RWPE2 (cell line): ENCODE measurements at regions not wholly inside any gene's neighbourhood (a gene's known extent, or its start where the extent isn't known, plus 50 kb on each side); places are given as distances from the start of the nearest gene placed in this dataset.
"Not testable (repeated sequence)": the region's sequence is repeated elsewhere in the genome, so short reads cannot be mapped to it uniquely, and the experiment has no call there.

Experiments used
- ATAC-seq: fragments of 200-7000 bp; cut with Tn5 transposase; 3 replicates; pipeline ENCODE4 v1.9.1; 2021; ENCODE audit warnings: low read depth
- DNase-seq: peaks from one replicate; pipeline ENCODE4 v3.0.0-alpha.2; 2020; ENCODE audit warnings: low spot score
- H3K27ac ChIP-seq: fragments of 450-650 bp; 2 replicates; pipeline ENCODE4 v1.5.1; 2017; ENCODE audit warnings: mild to moderate bottlenecking; ENCODE audit not compliant: poor library complexity, severe bottlenecking
- H3K27me3 ChIP-seq: fragments of 250-450 bp; sonication (Bioruptor Pico); 2 replicates; pipeline ENCODE4 v1.5.1; 2021; ENCODE audit warnings: mild to moderate bottlenecking, moderate library complexity; ENCODE audit not compliant: insufficient read depth, poor library complexity, severe bottlenecking
- H3K36me3 ChIP-seq: fragments of 250-450 bp; sonication (Bioruptor Pico); 2 replicates; pipeline ENCODE4 v1.5.1; 2020; ENCODE audit warnings: low read depth, mild to moderate bottlenecking, moderate library complexity
- H3K4me1 ChIP-seq: fragments of 250-450 bp; sonication (Bioruptor Pico); 2 replicates; pipeline ENCODE4 v1.5.1; 2021; ENCODE audit warnings: mild to moderate bottlenecking, moderate library complexity; ENCODE audit not compliant: insufficient read depth, poor library complexity, severe bottlenecking
- H3K4me3 ChIP-seq: fragments of 250-450 bp; sonication (Bioruptor Pico); 2 replicates; pipeline ENCODE4 v1.5.1; 2021; ENCODE audit warnings: mild to moderate bottlenecking, moderate library complexity; ENCODE audit not compliant: severe bottlenecking
- H3K9me3 ChIP-seq: fragments of 250-450 bp; sonication (Bioruptor Pico); 2 replicates; pipeline ENCODE4 v1.5.1; 2021; ENCODE audit warnings: mild to moderate bottlenecking, moderate library complexity; ENCODE audit not compliant: severe bottlenecking
- TF ChIP-seq, protein P1 (sequence below): fragments of 450-650 bp; IDR thresholded peaks from one replicate; pipeline ENCODE4 v1.5.1; 2017; ENCODE audit warnings: mild to moderate bottlenecking, moderate library complexity; ENCODE audit not compliant: poor library complexity, severe bottlenecking

DNA sequence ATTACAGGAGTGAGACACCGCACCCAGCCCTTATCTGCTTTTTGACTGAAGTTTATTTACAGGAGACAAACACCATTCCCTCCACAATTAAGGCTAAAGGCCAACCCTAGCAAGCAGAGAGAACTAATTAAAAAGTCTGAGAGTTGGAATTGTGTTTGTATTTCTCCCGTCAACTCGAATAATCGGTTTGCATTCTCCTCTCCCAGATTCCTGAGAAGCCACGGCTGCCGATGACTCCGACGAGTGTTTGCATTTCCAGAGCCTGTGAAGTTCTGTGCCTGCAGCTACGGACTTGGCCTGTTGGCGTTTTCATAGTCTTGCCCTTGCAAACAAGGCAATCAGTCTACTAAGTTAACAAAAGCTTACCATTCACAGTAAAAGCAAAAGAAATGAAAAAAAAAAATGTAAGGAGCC lies 73.2 kb upstream of the NUP50 start:
- Histone ChIP-seq H3K4me1 (no peaks in the 10 kb centered on the region), H3K27ac (no peak overlapping the region), H3K36me3 (no peaks in the 10 kb centered on the region), H3K9me3 (no peaks in the 10 kb centered on the region), H3K27me3 (no peaks in the 10 kb centered on the region), H3K4me3 (no peak overlapping the region)
- DNase-seq (no peak), ATAC-seq (no peak)
- TF ChIP-seq, protein P1, sequence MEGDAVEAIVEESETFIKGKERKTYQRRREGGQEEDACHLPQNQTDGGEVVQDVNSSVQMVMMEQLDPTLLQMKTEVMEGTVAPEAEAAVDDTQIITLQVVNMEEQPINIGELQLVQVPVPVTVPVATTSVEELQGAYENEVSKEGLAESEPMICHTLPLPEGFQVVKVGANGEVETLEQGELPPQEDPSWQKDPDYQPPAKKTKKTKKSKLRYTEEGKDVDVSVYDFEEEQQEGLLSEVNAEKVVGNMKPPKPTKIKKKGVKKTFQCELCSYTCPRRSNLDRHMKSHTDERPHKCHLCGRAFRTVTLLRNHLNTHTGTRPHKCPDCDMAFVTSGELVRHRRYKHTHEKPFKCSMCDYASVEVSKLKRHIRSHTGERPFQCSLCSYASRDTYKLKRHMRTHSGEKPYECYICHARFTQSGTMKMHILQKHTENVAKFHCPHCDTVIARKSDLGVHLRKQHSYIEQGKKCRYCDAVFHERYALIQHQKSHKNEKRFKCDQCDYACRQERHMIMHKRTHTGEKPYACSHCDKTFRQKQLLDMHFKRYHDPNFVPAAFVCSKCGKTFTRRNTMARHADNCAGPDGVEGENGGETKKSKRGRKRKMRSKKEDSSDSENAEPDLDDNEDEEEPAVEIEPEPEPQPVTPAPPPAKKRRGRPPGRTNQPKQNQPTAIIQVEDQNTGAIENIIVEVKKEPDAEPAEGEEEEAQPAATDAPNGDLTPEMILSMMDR = no peak

DNA sequence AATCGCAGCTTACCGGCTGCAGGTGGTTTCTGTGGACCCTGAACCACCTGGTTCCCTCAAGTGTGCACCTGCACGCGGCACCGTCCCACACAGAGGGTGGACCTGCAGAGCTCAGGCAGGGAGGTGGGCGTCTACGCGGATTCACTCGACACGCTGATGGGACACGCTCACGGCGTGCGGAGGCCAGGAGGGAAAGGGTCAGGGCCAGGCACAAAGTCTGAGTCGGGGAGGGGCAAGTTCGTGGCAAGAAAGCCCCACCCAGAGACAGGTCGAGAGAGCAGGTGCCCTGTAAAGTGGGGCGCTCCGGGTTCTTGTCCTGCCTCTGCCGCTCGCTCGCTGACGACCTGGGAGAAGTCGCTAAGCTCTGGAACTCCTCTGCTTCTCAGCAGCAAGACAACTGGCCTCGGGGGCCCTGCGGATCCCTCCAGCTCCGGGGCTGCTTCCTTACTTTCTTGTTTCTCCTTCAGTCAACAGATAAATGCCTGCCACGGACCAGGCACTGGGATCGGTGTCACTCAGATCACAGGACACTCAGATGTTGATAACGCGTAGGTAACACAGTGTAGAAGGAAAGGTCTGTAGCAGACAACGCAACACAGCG lies 72.4 kb upstream of the NUP50 start:
- no peaks in the 10 kb centered on the region for H3K27me3 ChIP-seq
- H3K4me3 ChIP-seq = no peak overlapping the region

DNA sequence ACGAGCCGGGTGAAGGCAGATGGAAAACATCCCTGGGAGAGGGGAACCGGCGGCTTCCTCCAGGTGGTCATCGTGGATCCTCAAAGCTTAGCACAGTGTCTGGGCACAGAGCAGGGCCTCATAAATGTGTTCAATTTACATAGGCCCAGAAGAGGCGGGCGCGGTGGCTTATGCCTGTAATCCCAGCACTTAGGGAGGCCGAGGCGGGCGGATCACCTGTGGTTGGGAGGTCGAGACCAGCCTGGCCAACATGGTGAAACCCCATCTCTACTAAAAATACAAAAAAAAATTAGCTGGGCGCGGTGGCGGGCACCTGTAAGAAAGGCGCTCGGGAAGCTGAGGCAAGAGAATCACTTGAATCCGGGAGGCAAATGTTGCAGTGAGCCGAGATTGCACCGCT lies 71.8 kb upstream of the NUP50 start:
- not testable (repeated sequence) for H3K4me1 ChIP-seq, H3K27ac ChIP-seq, H3K4me3 ChIP-seq, ATAC-seq, DNase-seq, H3K27me3 ChIP-seq, H3K36me3 ChIP-seq, H3K9me3 ChIP-seq

More for the DNA sequence above, 72.4 kb upstream of the NUP50 start:
- DNase-seq (no peak), ATAC-seq (no peak)
- Histone ChIP-seq H3K9me3 (no peaks in the 10 kb centered on the region), H3K27ac (no peak overlapping the region), H3K36me3 (no peaks in the 10 kb centered on the region), H3K4me1 (no peaks in the 10 kb centered on the region)
- TF ChIP-seq, protein P1 = no peak

DNA sequence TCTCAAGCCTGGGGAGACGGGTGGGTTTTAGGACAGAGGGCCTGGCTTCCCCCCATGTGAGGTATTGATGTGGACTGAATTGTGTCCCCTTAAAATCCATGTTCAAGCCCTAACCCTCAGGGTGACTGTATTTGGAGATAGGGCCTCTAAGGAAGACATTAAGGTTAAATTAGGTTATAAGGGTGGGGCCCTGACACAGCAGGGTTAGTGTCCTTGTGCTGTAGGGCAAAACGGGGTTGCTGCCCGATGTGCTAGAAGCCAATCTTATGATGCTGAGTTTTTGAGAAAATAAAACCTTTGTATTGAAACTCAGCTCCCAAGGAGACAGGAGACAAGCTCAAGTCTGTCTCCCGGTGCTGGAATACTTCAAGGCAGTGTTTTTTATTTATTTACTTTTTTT lies 71.1 kb upstream of the NUP50 start:
- H3K4me1 ChIP-seq = no peaks in the 10 kb centered on the region
- H3K27me3 ChIP-seq = no peaks in the 10 kb centered on the region
- DNase-seq (no peak), ATAC-seq (no peak)
- H3K36me3 ChIP-seq = no peaks in the 10 kb centered on the region
- no peaks in the 10 kb centered on the region for H3K9me3 ChIP-seq
- TF ChIP-seq, protein P1 = no peak
- no peak overlapping the region for H3K4me3 ChIP-seq
- H3K27ac ChIP-seq = no peak overlapping the region

DNA sequence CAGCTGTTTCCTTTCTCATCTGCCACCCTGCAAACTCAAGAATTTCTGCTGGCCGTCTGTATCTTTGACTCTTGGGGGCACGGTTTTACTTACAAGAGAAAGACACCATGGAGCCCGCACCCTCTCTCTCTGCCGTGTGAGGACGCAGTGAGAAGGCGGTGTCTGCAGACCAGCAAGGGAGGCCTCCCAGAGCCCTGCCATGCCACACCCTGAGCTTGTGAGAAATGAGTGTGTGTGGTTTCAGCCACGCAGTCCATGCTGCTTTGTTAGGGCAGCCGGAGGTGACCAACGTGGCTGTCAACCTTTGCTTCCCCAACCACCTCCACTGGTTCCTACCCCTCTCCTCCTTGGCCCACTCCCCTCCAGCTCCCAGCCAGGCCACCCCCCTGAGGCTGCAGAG lies 70.1 kb upstream of the NUP50 start:
- DNase-seq = no peak
- no peak for ATAC-seq
- no peak overlapping the region for H3K27ac ChIP-seq
- H3K27me3 ChIP-seq = no peaks in the 10 kb centered on the region
- no peaks in the 10 kb centered on the region for H3K9me3 ChIP-seq
- H3K4me1 ChIP-seq = no peaks in the 10 kb centered on the region
- H3K4me3 ChIP-seq = no peak overlapping the region
- H3K36me3 ChIP-seq = no peaks in the 10 kb centered on the region
- TF ChIP-seq, protein P1 = no peak
